GM20000 (cell line): ENCODE measurements at regions not wholly inside any gene's neighbourhood (a gene's known extent, or its start where the extent isn't known, plus 50 kb on each side); places are given as distances from the start of the nearest gene placed in this dataset.
"Not testable (repeated sequence)": the region's sequence is repeated elsewhere in the genome, so short reads cannot be mapped to it uniquely, and the experiment has no call there.

Source experiments
- DNase-seq: peaks from one replicate; pipeline ENCODE4 v3.0.0; 2012; ENCODE audit warnings: low spot score
- TF ChIP-seq, protein P1 (sequence below): IDR thresholded peaks from 2 replicates; pipeline ENCODE4 v1.5.1; 2012; ENCODE audit warnings: mild to moderate bottlenecking, control low read depth; ENCODE audit errors: extremely low read depth, missing control alignments

DNA sequence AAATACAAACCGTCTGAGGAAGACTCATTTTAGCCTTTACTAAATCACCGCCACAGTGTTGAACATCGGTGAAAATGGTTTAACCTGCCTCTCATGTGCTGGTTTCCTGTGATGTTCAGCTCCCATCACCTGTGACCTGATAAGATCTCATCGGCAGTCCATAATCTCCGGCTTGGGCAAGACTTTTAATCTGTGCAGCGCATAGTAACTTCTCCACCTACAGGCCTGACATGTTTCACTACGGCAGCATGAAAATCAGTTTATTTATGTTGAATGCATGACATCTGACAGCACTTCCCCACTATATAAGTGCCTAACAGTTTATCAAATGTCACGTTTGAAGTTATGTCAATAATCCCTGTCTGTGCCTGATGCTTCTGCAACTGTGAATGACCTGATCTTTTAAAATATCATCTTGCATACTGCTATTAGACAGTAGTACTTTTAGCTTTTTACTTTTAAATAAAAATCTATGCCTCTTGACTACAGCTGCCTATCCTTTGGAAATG is 1919.8 kb upstream of the AGA start:
- no peak for DNase-seq
- TF ChIP-seq, protein P1, sequence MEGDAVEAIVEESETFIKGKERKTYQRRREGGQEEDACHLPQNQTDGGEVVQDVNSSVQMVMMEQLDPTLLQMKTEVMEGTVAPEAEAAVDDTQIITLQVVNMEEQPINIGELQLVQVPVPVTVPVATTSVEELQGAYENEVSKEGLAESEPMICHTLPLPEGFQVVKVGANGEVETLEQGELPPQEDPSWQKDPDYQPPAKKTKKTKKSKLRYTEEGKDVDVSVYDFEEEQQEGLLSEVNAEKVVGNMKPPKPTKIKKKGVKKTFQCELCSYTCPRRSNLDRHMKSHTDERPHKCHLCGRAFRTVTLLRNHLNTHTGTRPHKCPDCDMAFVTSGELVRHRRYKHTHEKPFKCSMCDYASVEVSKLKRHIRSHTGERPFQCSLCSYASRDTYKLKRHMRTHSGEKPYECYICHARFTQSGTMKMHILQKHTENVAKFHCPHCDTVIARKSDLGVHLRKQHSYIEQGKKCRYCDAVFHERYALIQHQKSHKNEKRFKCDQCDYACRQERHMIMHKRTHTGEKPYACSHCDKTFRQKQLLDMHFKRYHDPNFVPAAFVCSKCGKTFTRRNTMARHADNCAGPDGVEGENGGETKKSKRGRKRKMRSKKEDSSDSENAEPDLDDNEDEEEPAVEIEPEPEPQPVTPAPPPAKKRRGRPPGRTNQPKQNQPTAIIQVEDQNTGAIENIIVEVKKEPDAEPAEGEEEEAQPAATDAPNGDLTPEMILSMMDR, result no peak

DNA sequence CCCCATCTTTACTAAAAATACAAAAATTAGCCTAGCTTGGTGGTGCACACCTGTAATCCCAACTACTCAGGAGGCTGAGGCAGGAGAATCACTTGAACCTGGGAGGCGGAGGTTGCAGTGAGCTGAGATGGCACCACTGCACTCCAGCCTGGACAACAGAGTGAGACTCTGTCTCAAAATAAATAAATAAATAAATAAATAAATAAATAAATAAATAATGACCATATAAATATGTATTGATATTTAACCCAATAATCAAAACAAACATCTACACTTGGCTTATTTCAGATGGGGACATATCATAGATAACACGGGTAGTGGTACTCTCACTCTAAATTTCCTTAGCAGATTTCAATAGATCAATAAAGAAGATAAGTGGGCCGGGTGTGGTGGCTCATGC is 1923.7 kb upstream of the AGA start:
- DNase-seq, result not testable (repeated sequence)

DNA sequence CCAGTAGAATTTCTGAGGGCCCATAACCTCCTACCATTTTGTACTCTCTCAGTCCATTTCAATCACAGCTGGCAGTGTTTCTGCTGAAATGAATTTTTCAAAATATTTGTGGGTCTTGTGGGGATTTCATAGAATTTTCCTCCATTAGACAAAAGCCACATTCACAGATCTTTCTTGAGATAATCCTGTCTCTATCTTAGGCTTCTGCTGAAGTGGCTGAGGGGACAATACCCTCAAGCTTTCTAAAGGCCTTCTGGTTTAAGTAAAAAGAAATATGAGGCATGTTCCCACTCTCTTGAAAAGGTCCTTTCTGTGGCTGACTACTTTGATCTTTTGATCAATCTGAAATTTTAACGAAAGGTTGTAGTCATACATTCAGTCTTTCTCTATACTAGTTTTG is 1930.0 kb upstream of the AGA start:
- TF ChIP-seq, protein P1, result no peak

DNA sequence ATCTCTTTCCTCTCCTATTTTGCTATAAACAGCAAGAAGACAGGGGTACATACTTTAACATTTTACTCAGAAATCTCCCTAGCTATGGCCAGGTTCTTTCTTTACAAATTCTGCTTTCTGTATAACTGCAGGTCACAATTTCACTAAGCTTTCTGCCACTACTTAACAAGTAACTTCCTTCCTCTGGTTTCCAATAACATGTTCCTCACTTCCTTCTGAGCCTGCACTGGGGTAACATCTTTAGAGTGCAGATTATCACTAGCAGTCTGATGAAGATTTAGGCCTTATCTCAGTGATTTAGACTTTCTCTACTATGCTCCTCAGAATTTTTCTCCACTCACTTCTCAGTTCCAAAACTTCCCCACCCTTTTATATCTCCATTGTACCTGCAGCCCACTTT is 1930.5 kb upstream of the AGA start:
- TF ChIP-seq, protein P1, result no peak
- DNase-seq, result no peak

More for the DNA sequence above, 1930.0 kb upstream of the AGA start:
- no peak for DNase-seq

DNA sequence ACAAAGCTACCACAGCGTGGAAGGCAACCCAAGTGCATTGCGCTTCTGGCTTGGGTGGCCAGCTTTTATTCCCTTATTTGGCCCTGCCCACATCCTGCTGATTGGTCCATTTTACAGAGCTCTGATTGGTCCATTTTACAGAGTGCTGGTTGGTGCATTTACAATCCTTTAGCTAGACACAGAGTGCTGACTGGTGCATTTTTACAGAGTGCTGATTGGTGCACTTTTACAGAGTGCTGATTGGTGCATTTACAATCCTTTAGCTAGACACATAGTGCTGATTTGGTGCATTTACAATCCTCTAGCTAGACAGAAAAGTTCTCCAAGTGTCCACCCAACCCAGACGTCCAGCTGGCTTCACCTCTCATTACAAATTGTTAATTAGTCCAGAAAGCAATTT is 1936.6 kb upstream of the AGA start:
- DNase-seq, result not testable (repeated sequence)

DNA sequence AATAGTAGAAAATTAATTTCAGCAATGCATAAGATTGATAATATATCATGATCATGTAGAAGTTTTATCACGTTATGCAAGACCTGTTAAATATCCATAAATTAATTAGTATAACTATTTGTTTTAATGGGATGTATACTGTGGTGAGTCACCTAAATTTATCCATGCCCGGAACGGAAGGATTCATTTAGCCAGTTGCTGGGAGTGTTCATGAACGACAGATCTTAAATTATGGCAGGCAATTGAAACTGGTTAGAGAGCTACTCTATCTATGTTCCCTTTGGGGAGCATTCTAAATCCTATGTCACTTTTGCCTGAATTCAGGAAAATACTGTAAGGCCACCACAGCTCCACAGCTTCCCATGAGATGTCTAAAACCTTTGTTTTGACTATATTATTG is 1950.5 kb upstream of the AGA start:
- TF ChIP-seq, protein P1, result no peak
- DNase-seq, result no peak

DNA sequence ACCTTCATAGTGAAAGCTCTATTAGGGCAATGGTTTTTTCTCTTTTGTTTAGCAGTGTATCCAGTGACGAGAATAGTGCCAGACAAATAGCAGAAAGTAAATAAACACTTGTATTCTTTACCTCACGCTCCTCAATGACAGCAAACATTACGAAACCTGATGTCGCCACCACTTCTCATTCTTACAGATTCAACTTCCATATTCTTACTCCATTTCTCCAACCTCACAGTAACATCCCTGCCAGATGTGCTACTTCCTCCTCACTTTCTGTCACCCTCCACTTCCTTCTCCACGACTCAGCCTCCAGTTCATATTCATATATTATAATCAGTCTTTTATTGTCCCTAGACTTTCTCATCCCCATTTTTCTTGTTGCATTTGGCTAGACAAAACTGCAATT is 1956.2 kb upstream of the AGA start:
- TF ChIP-seq, protein P1, result no peak

DNA sequence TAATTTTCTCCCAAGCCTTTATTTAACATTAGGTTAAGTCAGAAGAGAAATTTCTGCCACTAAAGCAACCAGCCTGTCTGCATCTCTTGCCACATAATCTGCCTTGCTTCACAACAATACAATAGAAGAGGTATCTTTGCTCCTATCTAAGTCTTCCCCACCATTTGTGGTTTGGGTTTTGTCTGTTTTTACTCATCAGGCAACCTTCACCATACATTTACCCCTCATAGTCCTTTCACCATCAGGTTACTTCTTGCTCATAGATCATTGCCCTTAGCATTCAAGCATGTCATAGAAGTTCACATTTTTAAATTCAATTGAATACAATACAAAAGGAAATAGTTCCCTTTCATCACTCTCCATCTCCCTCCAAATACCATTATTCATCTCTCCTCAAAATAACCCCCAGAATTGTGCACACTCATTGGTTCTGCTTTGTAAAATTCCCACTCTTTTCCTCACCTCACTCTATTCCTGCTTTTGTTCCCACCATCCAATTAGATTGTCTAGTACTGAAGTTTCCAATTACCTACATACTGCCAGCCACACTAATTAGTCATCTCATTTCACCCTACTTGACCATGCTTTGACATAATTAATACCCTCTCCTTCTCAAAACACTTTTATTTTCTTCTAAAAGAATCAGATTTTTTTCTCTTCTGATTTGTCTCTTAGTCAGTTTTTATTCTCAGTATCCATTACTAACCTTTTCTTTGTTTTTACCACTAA is 1957.0 kb upstream of the AGA start:
- TF ChIP-seq, protein P1, result no peak
- DNase-seq, result no peak

More for the DNA sequence above, 1956.2 kb upstream of the AGA start:
- no peak for DNase-seq
